ENCODE measurements at regions not wholly inside any gene's neighbourhood (a gene's known extent, or its start where the extent isn't known, plus 50 kb on each side); places are given as distances from the start of the nearest gene placed in this dataset.

DNA sequence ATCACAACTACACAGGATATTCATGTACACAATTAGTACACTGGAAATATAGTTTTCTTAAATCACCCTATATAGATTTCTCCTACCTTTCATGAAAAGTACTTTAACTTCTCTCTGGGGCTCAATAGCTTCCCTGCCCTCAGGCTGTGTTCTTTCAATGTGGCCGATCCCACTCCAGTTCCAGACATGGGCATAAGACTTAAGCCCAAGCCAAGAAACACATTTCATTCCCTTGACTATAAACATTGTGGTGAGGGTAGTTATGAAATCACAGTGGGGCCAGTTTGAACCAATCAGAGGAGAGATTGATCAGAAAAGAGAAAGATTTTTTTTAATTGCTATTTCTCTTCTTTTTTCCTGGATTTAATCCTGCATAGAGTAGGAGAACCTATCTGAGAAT, 904.6 kb upstream of the SORCS1 start:
- intact Hi-C loops (cut with DNase I) = no loop called here
- H3K4me1 ChIP-seq = no peaks in the 10 kb centered on the region
- WGBS = 88% methylated on average over 1 of the region's 1 CpG

DNA sequence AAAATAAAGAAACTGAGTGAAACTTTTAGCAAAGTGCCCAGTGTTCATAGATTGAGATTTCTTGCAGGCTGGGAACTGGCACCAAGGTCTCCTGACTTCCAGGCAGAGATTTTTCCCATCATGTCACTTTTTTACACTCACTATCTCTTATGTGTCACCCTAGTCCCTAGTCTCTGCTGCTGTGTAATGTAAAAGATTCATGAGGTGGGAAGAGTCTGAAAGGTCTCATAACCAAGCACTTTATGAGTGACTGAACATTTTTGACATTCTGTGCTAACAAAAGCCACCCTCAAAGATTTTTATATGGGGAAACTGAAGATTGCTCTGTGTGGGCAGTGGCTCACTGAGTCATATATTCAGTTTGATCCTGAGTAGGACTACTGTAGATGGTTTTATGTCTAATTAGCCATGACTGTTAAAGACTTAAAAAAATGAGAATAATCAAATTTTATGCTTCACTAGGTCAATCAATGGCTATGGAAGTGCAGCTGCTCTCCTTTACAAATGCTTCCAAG, 900.3 kb upstream of the SORCS1 start:
- H3K4me3 ChIP-seq = no peak overlapping the region
- intact Hi-C loops (cut with DNase I) = no loop called here
- DNase-seq (ENCODE audit: extremely low spot score) = no peak
- no peaks in the 10 kb centered on the region for H3K36me3 ChIP-seq
- H3K27ac ChIP-seq (replicated peaks in 1 of 4) = no peak overlapping the region
- H3K4me1 ChIP-seq = no peaks in the 10 kb centered on the region
- TF ChIP-seq POLR2A (IDR thresholded peaks at IDR 0.05; ENCODE audit: low read depth) (no peak), POLR2AphosphoS5 (IDR thresholded peaks at IDR 0.05) (no peak), EP300 (IDR thresholded peaks at IDR 0.05) (no peak)
- no peaks in the 10 kb centered on the region for H3K9me3 ChIP-seq
- H3K27me3 ChIP-seq = no peaks in the 10 kb centered on the region

More for the DNA sequence above, 904.6 kb upstream of the SORCS1 start:
- no peak for DNase-seq (ENCODE audit: extremely low spot score)
- Histone ChIP-seq H3K9me3 (no peaks in the 10 kb centered on the region), H3K36me3 (no peaks in the 10 kb centered on the region), H3K27me3 (no peaks in the 10 kb centered on the region), H3K4me3 (no peak overlapping the region), H3K27ac (replicated peaks in 1 of 4) (no peak overlapping the region)
- TF ChIP-seq POLR2A (IDR thresholded peaks at IDR 0.05; ENCODE audit: low read depth) (no peak), POLR2AphosphoS5 (IDR thresholded peaks at IDR 0.05) (no peak), EP300 (IDR thresholded peaks at IDR 0.05) (no peak)
- TF ChIP-seq, protein P1, sequence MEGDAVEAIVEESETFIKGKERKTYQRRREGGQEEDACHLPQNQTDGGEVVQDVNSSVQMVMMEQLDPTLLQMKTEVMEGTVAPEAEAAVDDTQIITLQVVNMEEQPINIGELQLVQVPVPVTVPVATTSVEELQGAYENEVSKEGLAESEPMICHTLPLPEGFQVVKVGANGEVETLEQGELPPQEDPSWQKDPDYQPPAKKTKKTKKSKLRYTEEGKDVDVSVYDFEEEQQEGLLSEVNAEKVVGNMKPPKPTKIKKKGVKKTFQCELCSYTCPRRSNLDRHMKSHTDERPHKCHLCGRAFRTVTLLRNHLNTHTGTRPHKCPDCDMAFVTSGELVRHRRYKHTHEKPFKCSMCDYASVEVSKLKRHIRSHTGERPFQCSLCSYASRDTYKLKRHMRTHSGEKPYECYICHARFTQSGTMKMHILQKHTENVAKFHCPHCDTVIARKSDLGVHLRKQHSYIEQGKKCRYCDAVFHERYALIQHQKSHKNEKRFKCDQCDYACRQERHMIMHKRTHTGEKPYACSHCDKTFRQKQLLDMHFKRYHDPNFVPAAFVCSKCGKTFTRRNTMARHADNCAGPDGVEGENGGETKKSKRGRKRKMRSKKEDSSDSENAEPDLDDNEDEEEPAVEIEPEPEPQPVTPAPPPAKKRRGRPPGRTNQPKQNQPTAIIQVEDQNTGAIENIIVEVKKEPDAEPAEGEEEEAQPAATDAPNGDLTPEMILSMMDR (IDR thresholded peaks at IDR 0.05) = no peak

DNA sequence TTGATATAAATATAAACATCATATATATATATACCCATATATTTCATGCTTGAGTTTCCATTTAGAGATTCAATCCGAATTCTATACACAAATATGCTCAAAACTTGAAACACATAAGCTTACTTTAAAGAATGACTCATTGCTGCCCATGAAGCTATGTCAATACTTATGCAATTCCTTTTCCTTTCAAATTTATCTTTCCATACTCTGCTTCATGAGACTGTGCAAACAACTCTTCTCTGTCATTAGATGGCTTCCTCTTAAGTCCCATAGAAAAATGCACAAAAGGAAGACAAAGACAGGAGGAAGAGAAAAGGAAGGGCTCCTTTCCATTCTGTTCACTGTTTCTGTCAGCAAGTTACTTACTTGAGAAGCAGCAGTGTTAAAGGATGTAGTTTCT, 895.7 kb upstream of the SORCS1 start:
- WGBS = 55% methylated on average over 1 of the region's 1 CpG
- intact Hi-C loops (cut with DNase I) = no loop called here

DNA sequence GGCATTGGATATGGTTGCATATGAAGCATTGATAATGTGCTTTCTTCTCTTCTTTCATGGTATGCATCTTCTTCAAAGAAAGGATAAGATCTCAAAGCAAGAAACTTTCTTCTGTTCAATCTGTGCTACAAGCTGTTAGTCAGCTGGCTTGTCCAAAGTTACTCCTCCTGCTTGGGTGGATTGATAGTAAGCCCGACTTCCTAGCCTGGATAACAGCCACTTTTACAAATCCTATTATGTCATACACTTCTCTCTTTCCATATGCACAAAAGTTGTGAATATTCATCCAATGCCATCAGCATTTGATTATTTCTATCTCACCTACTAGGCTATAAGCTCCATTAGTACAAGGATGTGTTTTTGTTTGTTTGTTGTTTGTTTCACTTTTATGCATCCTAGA, 891.0 kb upstream of the SORCS1 start:
- 64% methylated on average over 1 of the region's 1 CpG for WGBS
- no peaks in the 10 kb centered on the region for H3K9me3 ChIP-seq
- H3K4me3 ChIP-seq = no peak overlapping the region
- H3K36me3 ChIP-seq = no peaks in the 10 kb centered on the region
- H3K27ac ChIP-seq (replicated peaks in 1 of 4) = no peak overlapping the region
- DNase-seq (ENCODE audit: extremely low spot score) = no peak
- H3K27me3 ChIP-seq = no peaks in the 10 kb centered on the region
- intact Hi-C loops (cut with DNase I) = no loop called here
- TF ChIP-seq POLR2AphosphoS5 (IDR thresholded peaks at IDR 0.05) = no peak
- no peak for TF ChIP-seq EP300 (IDR thresholded peaks at IDR 0.05)
- TF ChIP-seq POLR2A (IDR thresholded peaks at IDR 0.05; ENCODE audit: low read depth) = no peak
- TF ChIP-seq, protein P1 (IDR thresholded peaks at IDR 0.05) = no peak
- no peaks in the 10 kb centered on the region for H3K4me1 ChIP-seq

More for the DNA sequence above, 895.7 kb upstream of the SORCS1 start:
- Histone ChIP-seq H3K27ac (replicated peaks in 1 of 4) (no peak overlapping the region), H3K27me3 (no peaks in the 10 kb centered on the region), H3K4me3 (no peak overlapping the region), H3K4me1 (no peaks in the 10 kb centered on the region), H3K9me3 (no peaks in the 10 kb centered on the region), H3K36me3 (no peaks in the 10 kb centered on the region)
- DNase-seq (ENCODE audit: extremely low spot score) = no peak
- TF ChIP-seq EP300 (IDR thresholded peaks at IDR 0.05) (no peak), POLR2AphosphoS5 (IDR thresholded peaks at IDR 0.05) (no peak), POLR2A (IDR thresholded peaks at IDR 0.05; ENCODE audit: low read depth) (no peak)
- TF ChIP-seq, protein P1 (IDR thresholded peaks at IDR 0.05) = no peak

DNA sequence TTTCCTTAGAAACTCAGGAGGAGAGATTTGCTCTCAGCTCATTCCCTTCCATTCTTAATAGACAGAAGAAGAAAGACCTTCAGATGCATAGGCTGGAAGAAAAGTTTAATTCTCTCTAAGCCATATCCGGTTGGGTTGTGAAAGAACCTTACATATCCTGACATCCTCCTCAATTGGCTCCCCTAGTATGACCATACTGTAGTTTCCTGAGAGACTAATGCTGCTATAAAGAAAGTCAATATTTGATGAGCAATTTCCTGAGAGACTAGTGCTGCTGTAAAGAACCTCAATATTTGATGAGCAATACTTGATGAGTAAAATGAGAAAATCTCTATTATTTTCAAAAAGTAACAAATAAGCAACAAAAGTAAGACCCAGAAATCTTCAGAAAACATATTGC, 888.5 kb upstream of the SORCS1 start:
- Histone ChIP-seq H3K4me3 (no peak overlapping the region), H3K36me3 (no peaks in the 10 kb centered on the region), H3K4me1 (no peaks in the 10 kb centered on the region), H3K27me3 (no peaks in the 10 kb centered on the region), H3K9me3 (no peaks in the 10 kb centered on the region), H3K27ac (replicated peaks in 1 of 4) (no peak overlapping the region)
- no peak for TF ChIP-seq POLR2A (IDR thresholded peaks at IDR 0.05; ENCODE audit: low read depth)
- TF ChIP-seq, protein P1 (IDR thresholded peaks at IDR 0.05) = no peak
- no peak for TF ChIP-seq EP300 (IDR thresholded peaks at IDR 0.05)
- no peak for TF ChIP-seq POLR2AphosphoS5 (IDR thresholded peaks at IDR 0.05)
- 74% methylated on average over 1 of the region's 1 CpG for WGBS
- intact Hi-C loops (cut with DNase I) = no loop called here
- no peak for DNase-seq (ENCODE audit: extremely low spot score)
